ENCODE measurements at regions not wholly inside any gene's neighbourhood (a gene's known extent, or its start where the extent isn't known, plus 50 kb on each side); places are given as distances from the start of the nearest gene placed in this dataset.

- H3K4me1 ChIP-seq (ENCODE audit: control insufficient read depth in 2 of 2, insufficient read depth in 2 of 2, low read length in 2 of 2) = no peaks in the 10 kb centered on the region
- Mint-ChIP-seq H3K4me1 (peaks cover 0 to 1% (median 0%) of the 10 kb centered on the region in 7 donors), H3K4me3 (no peak overlapping the region), H3K27me3 (peaks cover 0 to 3% (median 0%) of the 10 kb centered on the region in 5 donors), H3K9me3 (no peaks in the 10 kb centered on the region), H3K36me3 (no peaks in the 10 kb centered on the region), H3K27ac (no peak overlapping the region)
- intact Hi-C loops (cut with micrococcal nuclease) = no loop called here
- no peaks in the 10 kb centered on the region for H3K9me3 ChIP-seq (ENCODE audit: control insufficient read depth in 2 of 3, low read length in 3 of 3)
- no peak overlapping the region for H3K27ac ChIP-seq (ENCODE audit: low read depth, low read length)
- ChIA-PET POLR2A (no interaction called here), CTCF (no interaction called here)
- no peak overlapping the region for H3K4me3 ChIP-seq (ENCODE audit: low read length)
- no peaks in the 10 kb centered on the region for H3K27me3 ChIP-seq (ENCODE audit: control insufficient read depth in 2 of 2, insufficient read depth in 2 of 2, low read length in 2 of 2)
- ATAC-seq (no peak), DNase-seq (no peak)
- H3K36me3 ChIP-seq (ENCODE audit: control insufficient read depth in 2 of 3, insufficient read depth in 3 of 3, low read length in 3 of 3) = no peaks in the 10 kb centered on the region
Observed at GRCh38 chr7:16046041-16046440, 359.6 kb upstream of the MEOX2 start.

- no peak overlapping the region for H3K27ac Mint-ChIP-seq
- ATAC-seq (no peak), DNase-seq (no peak)
- intact Hi-C loops (cut with micrococcal nuclease) = no loop called here
- H3K9me3 Mint-ChIP-seq = no peaks in the 10 kb centered on the region
- H3K36me3 Mint-ChIP-seq = no peaks in the 10 kb centered on the region
- ChIA-PET POLR2A (no interaction called here), CTCF (no interaction called here)
- Histone ChIP-seq H3K27ac (ENCODE audit: low read depth, low read length) (no peak overlapping the region), H3K36me3 (ENCODE audit: control insufficient read depth in 2 of 3, insufficient read depth in 3 of 3, low read length in 3 of 3) (no peaks in the 10 kb centered on the region), H3K27me3 (ENCODE audit: control insufficient read depth in 2 of 2, insufficient read depth in 2 of 2, low read length in 2 of 2) (no peaks in the 10 kb centered on the region), H3K4me3 (ENCODE audit: low read length) (no peak overlapping the region), H3K9me3 (ENCODE audit: control insufficient read depth in 2 of 3, low read length in 3 of 3) (no peaks in the 10 kb centered on the region), H3K4me1 (ENCODE audit: control insufficient read depth in 2 of 2, insufficient read depth in 2 of 2, low read length in 2 of 2) (no peaks in the 10 kb centered on the region)
- H3K4me3 Mint-ChIP-seq = no peak overlapping the region
- peaks cover 0 to 1% (median 0%) of the 10 kb centered on the region in 7 donors for H3K4me1 Mint-ChIP-seq
- peaks cover 0 to 3% (median 0%) of the 10 kb centered on the region in 5 donors for H3K27me3 Mint-ChIP-seq
Observed at GRCh38 chr7:16045296-16045695, 358.8 kb upstream of the MEOX2 start.

- Histone ChIP-seq H3K27ac (ENCODE audit: low read depth, low read length) (no peak overlapping the region), H3K4me1 (ENCODE audit: control insufficient read depth in 2 of 2, insufficient read depth in 2 of 2, low read length in 2 of 2) (no peaks in the 10 kb centered on the region), H3K9me3 (ENCODE audit: control insufficient read depth in 2 of 3, low read length in 3 of 3) (no peaks in the 10 kb centered on the region), H3K36me3 (ENCODE audit: control insufficient read depth in 2 of 3, insufficient read depth in 3 of 3, low read length in 3 of 3) (no peaks in the 10 kb centered on the region), H3K27me3 (ENCODE audit: control insufficient read depth in 2 of 2, insufficient read depth in 2 of 2, low read length in 2 of 2) (no peaks in the 10 kb centered on the region), H3K4me3 (ENCODE audit: low read length) (no peak overlapping the region)
- no peaks in the 10 kb centered on the region for H3K36me3 Mint-ChIP-seq
- ChIA-PET POLR2A (no interaction called here), CTCF (no interaction called here)
- H3K27me3 Mint-ChIP-seq = peaks cover 0 to 6% (median 0%) of the 10 kb centered on the region in 5 donors
- no peak for DNase-seq
- no peak overlapping the region for H3K4me3 Mint-ChIP-seq
- no peak overlapping the region for H3K27ac Mint-ChIP-seq
- peaks cover 0 to 1% (median 0%) of the 10 kb centered on the region in 7 donors for H3K4me1 Mint-ChIP-seq
- intact Hi-C loops (cut with micrococcal nuclease) = no loop called here
- no peaks in the 10 kb centered on the region for H3K9me3 Mint-ChIP-seq
- ATAC-seq = no peak
Observed at GRCh38 chr7:16044645-16045044, 358.2 kb upstream of the MEOX2 start.

- H3K9me3 Mint-ChIP-seq = peaks cover 0 to 9% (median 3%) of the 10 kb centered on the region in 11 donors
- no peaks in the 10 kb centered on the region for H3K36me3 Mint-ChIP-seq
- ChIA-PET POLR2A (no interaction called here), CTCF (no interaction called here)
- Histone ChIP-seq H3K4me1 (ENCODE audit: control insufficient read depth in 2 of 2, insufficient read depth in 2 of 2, low read length in 2 of 2) (no peaks in the 10 kb centered on the region), H3K27me3 (ENCODE audit: control insufficient read depth in 2 of 2, insufficient read depth in 2 of 2, low read length in 2 of 2) (no peaks in the 10 kb centered on the region), H3K36me3 (ENCODE audit: control insufficient read depth in 2 of 3, insufficient read depth in 3 of 3, low read length in 3 of 3) (no peaks in the 10 kb centered on the region), H3K4me3 (ENCODE audit: low read length) (no peak overlapping the region), H3K27ac (ENCODE audit: low read depth, low read length) (no peak overlapping the region), H3K9me3 (ENCODE audit: control insufficient read depth in 2 of 3, low read length in 3 of 3) (no peaks in the 10 kb centered on the region)
- no peaks in the 10 kb centered on the region for H3K4me1 Mint-ChIP-seq
- H3K4me3 Mint-ChIP-seq = no peak overlapping the region
- no peak for ATAC-seq
- H3K27ac Mint-ChIP-seq = no peak overlapping the region
- H3K27me3 Mint-ChIP-seq = peaks cover 0 to 6% (median 4%) of the 10 kb centered on the region in 5 donors
- intact Hi-C loops (cut with micrococcal nuclease) = no loop called here
- no peak for DNase-seq
Observed at GRCh38 chr7:16040346-16040745, 353.9 kb upstream of the MEOX2 start.

- POLR2A ChIA-PET = no interaction called here
Observed at GRCh38 chr7:16038906-16039305, 352.4 kb upstream of the MEOX2 start.

GRCh38 chr7:16035392-16035791 is 348.9 kb upstream of the MEOX2 start:
- Histone ChIP-seq H3K9me3 (ENCODE audit: control insufficient read depth in 2 of 3, low read length in 3 of 3) (no peaks in the 10 kb centered on the region), H3K4me1 (ENCODE audit: control insufficient read depth in 2 of 2, insufficient read depth in 2 of 2, low read length in 2 of 2) (no peaks in the 10 kb centered on the region), H3K36me3 (ENCODE audit: control insufficient read depth in 2 of 3, insufficient read depth in 3 of 3, low read length in 3 of 3) (no peaks in the 10 kb centered on the region), H3K4me3 (ENCODE audit: low read length) (no peak overlapping the region), H3K27me3 (ENCODE audit: control insufficient read depth in 2 of 2, insufficient read depth in 2 of 2, low read length in 2 of 2) (no peaks in the 10 kb centered on the region), H3K27ac (ENCODE audit: low read depth, low read length) (no peak overlapping the region)
- ATAC-seq (no peak), DNase-seq (no peak)
- H3K4me3 Mint-ChIP-seq = no peak overlapping the region
- ChIA-PET CTCF (no interaction called here), POLR2A (no interaction called here)
- H3K36me3 Mint-ChIP-seq = no peaks in the 10 kb centered on the region
- H3K9me3 Mint-ChIP-seq = peaks cover 0 to 9% (median 3%) of the 10 kb centered on the region in 11 donors
- no peak overlapping the region for H3K27ac Mint-ChIP-seq
- intact Hi-C loops (cut with micrococcal nuclease) = no loop called here
- no peaks in the 10 kb centered on the region for H3K4me1 Mint-ChIP-seq
- peaks cover 0 to 14% (median 4%) of the 10 kb centered on the region in 5 donors for H3K27me3 Mint-ChIP-seq

More at GRCh38 chr7:16038906-16039305, 352.4 kb upstream of the MEOX2 start:
- no peaks in the 10 kb centered on the region for H3K4me1 ChIP-seq (ENCODE audit: control insufficient read depth in 2 of 2, insufficient read depth in 2 of 2, low read length in 2 of 2)
- CTCF ChIA-PET = no interaction called here
- Mint-ChIP-seq H3K4me3 (no peak overlapping the region), H3K27me3 (peaks cover 0 to 10% (median 6%) of the 10 kb centered on the region in 5 donors), H3K27ac (no peak overlapping the region), H3K36me3 (no peaks in the 10 kb centered on the region), H3K4me1 (no peaks in the 10 kb centered on the region), H3K9me3 (peaks cover 0 to 9% (median 3%) of the 10 kb centered on the region in 11 donors)
- no peak overlapping the region for H3K27ac ChIP-seq (ENCODE audit: low read depth, low read length)
- no peak overlapping the region for H3K4me3 ChIP-seq (ENCODE audit: low read length)
- no peaks in the 10 kb centered on the region for H3K9me3 ChIP-seq (ENCODE audit: control insufficient read depth in 2 of 3, low read length in 3 of 3)
- H3K36me3 ChIP-seq (ENCODE audit: control insufficient read depth in 2 of 3, insufficient read depth in 3 of 3, low read length in 3 of 3) = no peaks in the 10 kb centered on the region
- DNase-seq = no peak
- ATAC-seq = no peak
- intact Hi-C loops (cut with micrococcal nuclease) = no loop called here
- H3K27me3 ChIP-seq (ENCODE audit: control insufficient read depth in 2 of 2, insufficient read depth in 2 of 2, low read length in 2 of 2) = no peaks in the 10 kb centered on the region

GRCh38 chr7:16034866-16035265 is 348.4 kb upstream of the MEOX2 start:
- DNase-seq = no peak
- Mint-ChIP-seq H3K4me1 (no peaks in the 10 kb centered on the region), H3K27me3 (peaks cover 0 to 14% (median 4%) of the 10 kb centered on the region in 5 donors), H3K9me3 (peaks cover 0 to 9% (median 3%) of the 10 kb centered on the region in 11 donors), H3K27ac (no peak overlapping the region), H3K36me3 (no peaks in the 10 kb centered on the region), H3K4me3 (no peak overlapping the region)
- no peak overlapping the region for H3K27ac ChIP-seq (ENCODE audit: low read depth, low read length)
- POLR2A ChIA-PET = no interaction called here
- no peaks in the 10 kb centered on the region for H3K27me3 ChIP-seq (ENCODE audit: control insufficient read depth in 2 of 2, insufficient read depth in 2 of 2, low read length in 2 of 2)
- ATAC-seq = no peak
- no peaks in the 10 kb centered on the region for H3K36me3 ChIP-seq (ENCODE audit: control insufficient read depth in 2 of 3, insufficient read depth in 3 of 3, low read length in 3 of 3)
- no peaks in the 10 kb centered on the region for H3K4me1 ChIP-seq (ENCODE audit: control insufficient read depth in 2 of 2, insufficient read depth in 2 of 2, low read length in 2 of 2)
- intact Hi-C loops (cut with micrococcal nuclease) = no loop called here
- H3K9me3 ChIP-seq (ENCODE audit: control insufficient read depth in 2 of 3, low read length in 3 of 3) = no peaks in the 10 kb centered on the region
- no peak overlapping the region for H3K4me3 ChIP-seq (ENCODE audit: low read length)
- CTCF ChIA-PET = no interaction called here
